Right lobe of liver (tissue), 6 donors: ENCODE measurements at regions not wholly inside any gene's neighbourhood (a gene's known extent, or its start where the extent isn't known, plus 50 kb on each side); places are given as distances from the start of the nearest gene placed in this dataset.

Source experiments
- ATAC-seq, 4 donors: fragments of 200-7000 bp; cut with Tn5 transposase; one replicate each; pipeline ENCODE4 v1.9.1; 2020; ENCODE audit warnings: mild to moderate bottlenecking in 4 of 4, moderate library complexity in 4 of 4
- DNase-seq, 3 donors: peaks; one replicate each; pipeline ENCODE4 v3.0.0-alpha.2; 2020
- H3K27ac ChIP-seq, 3 donors: fragments of 200-600 bp; one replicate each; pipeline ENCODE4 v1.8.0; 2022
- H3K27me3 ChIP-seq, 2 donors: fragments of 200-600 bp; one replicate each; pipeline ENCODE4 v1.8.0; 2022
- H3K36me3 ChIP-seq, 4 donors: fragments of 200-600 bp; sonication (generic) in 1 of 4; one replicate each; pipeline versions ENCODE4 v1.5.1 to v1.8.0; 2017 to 2022; ENCODE audit warnings: control low read depth in 1 of 4
- H3K4me1 ChIP-seq, 4 donors: fragments of 200-600 bp; sonication (generic) in 1 of 4; one replicate each; pipeline versions ENCODE4 v1.5.1 to v1.8.0; 2017 to 2022; ENCODE audit warnings: control low read depth in 1 of 4
- H3K4me3 ChIP-seq, 3 donors: fragments of 200-600 bp; one replicate each; pipeline ENCODE4 v1.8.0; 2022
- H3K9me3 ChIP-seq, 4 donors: fragments of 200-600 bp; sonication (generic) in 1 of 4; one replicate each; pipeline versions ENCODE4 v1.5.1 to v1.8.0; 2017 to 2022; ENCODE audit warnings: control low read depth in 1 of 4
- CTCF ChIP-seq, 4 donors: fragments of 200-600 bp in 3 of 4; fragments of 450-650 bp in 1 of 4; IDR thresholded peaks; one replicate each; pipeline versions ENCODE4 v1.5.1 to v1.8.0; 2016 to 2022; ENCODE audit warnings: antibody characterized with exemption in 4 of 4, mild to moderate bottlenecking in 2 of 4
- POLR2A ChIP-seq: fragments of 450-650 bp; IDR thresholded peaks from one replicate; pipeline ENCODE4 v1.6.1; 2017; ENCODE audit warnings: antibody characterized with exemption, mild to moderate bottlenecking
- WGBS: methylation state at CpG from one replicate; pipeline ENCODE4 v1.1.6; 2018; ENCODE audit warnings: low coverage, low lambda C conversion rate; ENCODE audit not compliant: insufficient coverage; ENCODE audit errors: missing lambda C conversion rate; 5-methylcytosine and 5-hydroxymethylcytosine counted together
- intact Hi-C, 2 donors: fragments of 100-400 bp; cut with DNase I; formaldehyde crosslinking; loops; one replicate each; pipeline versions ENCODE4 v1.11.2 to v1.14.1; 2022
- donor health status: DM: no; HTN: yes; CAD: no.
- donor health status: DM: no; HTN: no; CAD: no.
- donor health status: DM: no; HTN: no; CAD: no.
- donor health status: DM: no; HTN: yes; CAD: no.
- donor health status: DM: no; HTN: yes; CAD: no.

- no peaks in the 10 kb centered on the region for H3K27me3 ChIP-seq
- H3K4me1 ChIP-seq, result no peaks in the 10 kb centered on the region
- intact Hi-C loops, result no loop called here
- no peak overlapping the region for H3K4me3 ChIP-seq
- TF ChIP-seq POLR2A (no peak), CTCF (IDR thresholded peaks at IDR 0.05) (no peak)
- H3K36me3 ChIP-seq, result no peaks in the 10 kb centered on the region
- no peak overlapping the region for H3K27ac ChIP-seq
- ATAC-seq (no peak), DNase-seq (peak in 1 of 3 donors; percentile 2)
- WGBS, result 85% methylated on average over 5 of the region's 5 CpGs
- peaks cover 0 to 7% (median 0%) of the 10 kb centered on the region in 4 donors for H3K9me3 ChIP-seq
Observed at GRCh38 chr2:236647621-236648020, 78.0 kb downstream of the ACKR3 start.

GRCh38 chr2:236653863-236654262, 84.2 kb downstream of the ACKR3 start:
- Histone ChIP-seq H3K4me3 (no peak overlapping the region), H3K4me1 (no peaks in the 10 kb centered on the region), H3K27me3 (no peaks in the 10 kb centered on the region), H3K36me3 (no peaks in the 10 kb centered on the region), H3K27ac (no peak overlapping the region), H3K9me3 (peaks cover 0 to 7% (median 0%) of the 10 kb centered on the region in 4 donors)
- WGBS, result 64% methylated on average over 1 of the region's 1 CpG
- intact Hi-C loops, result no loop called here
- ATAC-seq (no peak), DNase-seq (no peak)
- TF ChIP-seq CTCF (IDR thresholded peaks at IDR 0.05) (no peak), POLR2A (no peak)

- ATAC-seq (no peak), DNase-seq (no peak)
- no peaks in the 10 kb centered on the region for H3K27me3 ChIP-seq
- 70% methylated on average over 3 of the region's 6 CpGs for WGBS
- H3K4me3 ChIP-seq, result no peak overlapping the region
- no peaks in the 10 kb centered on the region for H3K4me1 ChIP-seq
- TF ChIP-seq CTCF (IDR thresholded peaks at IDR 0.05) (no peak), POLR2A (no peak)
- H3K27ac ChIP-seq, result no peak overlapping the region
- intact Hi-C loops, result no loop called here
- peaks cover 0 to 6% (median 0%) of the 10 kb centered on the region in 4 donors for H3K9me3 ChIP-seq
- H3K36me3 ChIP-seq, result no peaks in the 10 kb centered on the region
Observed at GRCh38 chr2:236654496-236654895, 84.9 kb downstream of the ACKR3 start.

- no peaks in the 10 kb centered on the region for H3K36me3 ChIP-seq
- H3K27ac ChIP-seq, result no peak overlapping the region
- intact Hi-C loops, result no loop called here
- 67% methylated on average over 1 of the region's 2 CpGs for WGBS
- DNase-seq, result no peak
- H3K4me1 ChIP-seq, result no peaks in the 10 kb centered on the region
- no peak overlapping the region for H3K4me3 ChIP-seq
- H3K9me3 ChIP-seq, result no peaks in the 10 kb centered on the region
- no peaks in the 10 kb centered on the region for H3K27me3 ChIP-seq
- TF ChIP-seq POLR2A, result no peak
- no peak for TF ChIP-seq CTCF (IDR thresholded peaks at IDR 0.05)
- no peak for ATAC-seq
Observed at GRCh38 chr2:236656166-236656565, 86.5 kb downstream of the ACKR3 start.

- Histone ChIP-seq H3K27ac (no peak overlapping the region), H3K36me3 (no peaks in the 10 kb centered on the region), H3K27me3 (no peaks in the 10 kb centered on the region), H3K4me1 (no peaks in the 10 kb centered on the region), H3K4me3 (no peak overlapping the region), H3K9me3 (no peaks in the 10 kb centered on the region)
- WGBS, result no CpG with 5 or more reads among the region's 2 CpGs
- DNase-seq (no peak), ATAC-seq (peak in 1 of 4 donors; percentile 36)
- TF ChIP-seq POLR2A, result no peak
- TF ChIP-seq CTCF (IDR thresholded peaks at IDR 0.05), result no peak
- intact Hi-C loops, result no loop called here
Observed at GRCh38 chr2:236656721-236657120, 87.1 kb downstream of the ACKR3 start.
